Ovary (tissue), 3 donors: ENCODE measurements at regions not wholly inside any gene's neighbourhood (a gene's known extent, or its start where the extent isn't known, plus 50 kb on each side); places are given as distances from the start of the nearest gene placed in this dataset.

ENCODE experiments used
- CTCF ChIP-seq, 3 donors: fragments of 450-650 bp in 2 of 3; fragments of 200-600 bp in 1 of 3; IDR thresholded peaks; one replicate each; pipeline versions ENCODE4 v1.5.1 to v1.8.0; 2016 to 2022; ENCODE audit warnings: antibody characterized with exemption in 3 of 3, mild to moderate bottlenecking in 1 of 3
- POLR2A ChIP-seq: fragments of 450-650 bp; IDR thresholded peaks from one replicate; pipeline ENCODE4 v1.6.1; 2017; ENCODE audit warnings: antibody characterized with exemption, mild to moderate bottlenecking, moderate library complexity
- donor health status: DM: no; HTN: no; CAD: no.

- TF ChIP-seq POLR2A, result no peak
- no peak for TF ChIP-seq CTCF (IDR thresholded peaks at IDR 0.05)
Observed at GRCh38 chr4:79173186-79173585, 152.7 kb downstream of the NAA11 start.
